T-helper 2 cell (primary cell): ENCODE measurements at regions not wholly inside any gene's neighbourhood (a gene's known extent, or its start where the extent isn't known, plus 50 kb on each side); places are given as distances from the start of the nearest gene placed in this dataset.
"Not testable (repeated sequence)": the region's sequence is repeated elsewhere in the genome, so short reads cannot be mapped to it uniquely, and the experiment has no call there.

Experiments used
- DNase-seq, 5 experiments: peaks; one replicate each; pipeline versions ENCODE4 v3.0.0 to v3.0.0-alpha.2; 2012 to 2022

- DNase-seq: no peak
Observed at GRCh38 chr1:60886090-60886489, 196.3 kb upstream of the NFIA start.

GRCh38 chr1:60880202-60880601 lies 202.2 kb upstream of the NFIA start:
- DNase-seq: no peak

- no peak for DNase-seq
Observed at GRCh38 chr1:60878323-60878722, 204.0 kb upstream of the NFIA start.

GRCh38 chr1:60877376-60877775 lies 205.0 kb upstream of the NFIA start:
- DNase-seq: no peak

- no peak for DNase-seq
Observed at GRCh38 chr1:60876952-60877351, 205.4 kb upstream of the NFIA start.

- DNase-seq: no peak
Observed at GRCh38 chr1:60875138-60875537, 207.2 kb upstream of the NFIA start.

- no peak for DNase-seq
Observed at GRCh38 chr1:60874718-60875117, 207.6 kb upstream of the NFIA start.

GRCh38 chr1:60873396-60873795 lies 209.0 kb upstream of the NFIA start:
- DNase-seq: not testable (repeated sequence)

- no peak for DNase-seq
Observed at GRCh38 chr1:60872426-60873054, 209.8 kb upstream of the NFIA start.

GRCh38 chr1:60870269-60870865 lies 212.0 kb upstream of the NFIA start:
- DNase-seq: no peak

- DNase-seq: no peak
Observed at GRCh38 chr1:60868901-60869663, 213.3 kb upstream of the NFIA start.

- DNase-seq: no peak
Observed at GRCh38 chr1:60867782-60868181, 214.6 kb upstream of the NFIA start.

GRCh38 chr1:60866917-60867531 lies 215.3 kb upstream of the NFIA start:
- no peak for DNase-seq

- no peak for DNase-seq
Observed at GRCh38 chr1:60866226-60866900, 216.0 kb upstream of the NFIA start.

- DNase-seq: no peak
Observed at GRCh38 chr1:60865166-60865565, 217.2 kb upstream of the NFIA start.

- DNase-seq: no peak
Observed at GRCh38 chr1:60864722-60865121, 217.6 kb upstream of the NFIA start.

- no peak for DNase-seq
Observed at GRCh38 chr1:60863131-60863530, 219.2 kb upstream of the NFIA start.

- no peak for DNase-seq
Observed at GRCh38 chr1:60861961-60862567, 220.3 kb upstream of the NFIA start.

GRCh38 chr1:60859111-60859510 lies 223.2 kb upstream of the NFIA start:
- DNase-seq: no peak

GRCh38 chr1:60857851-60858250 lies 224.5 kb upstream of the NFIA start:
- no peak for DNase-seq

- no peak for DNase-seq
Observed at GRCh38 chr1:60850084-60850483, 232.3 kb upstream of the NFIA start.

- no peak for DNase-seq
Observed at GRCh38 chr1:60849401-60849800, 233.0 kb upstream of the NFIA start.
